Neutrophil (primary cell): ENCODE measurements at regions not wholly inside any gene's neighbourhood (a gene's known extent, or its start where the extent isn't known, plus 50 kb on each side); places are given as distances from the start of the nearest gene placed in this dataset.

Experiments used
- H3K27ac ChIP-seq: fragments of 200-600 bp; sonication (generic); 2 replicates; pipeline ENCODE4 v1.5.1; 2016; ENCODE audit warnings: mild to moderate bottlenecking, moderate library complexity
- H3K27me3 ChIP-seq: fragments of 200-600 bp; sonication (generic); 2 replicates; pipeline ENCODE4 v1.6.0; 2016; ENCODE audit warnings: mild to moderate bottlenecking
- H3K36me3 ChIP-seq: fragments of 200-600 bp; sonication (generic); 2 replicates; pipeline ENCODE4 v1.5.1; 2017
- H3K4me1 ChIP-seq, 2 experiments: fragments of 200-600 bp in 1 of 2; sonication (generic) in 1 of 2; 1 replicate in 1 of 2; 2 replicates in 1 of 2; pipeline versions ENCODE4 v1.5.1 to v1.6.1; 2013 to 2016; ENCODE audit warnings: low read depth in 1 of 2, low read length in 1 of 2, mild to moderate bottlenecking in 1 of 2, moderate library complexity in 1 of 2; ENCODE audit not compliant: control insufficient read depth in 1 of 2, insufficient read depth in 1 of 2
- H3K4me3 ChIP-seq, 2 experiments: fragments of 200-600 bp in 1 of 2; sonication (generic) in 1 of 2; 1 replicate in 1 of 2; 2 replicates in 1 of 2; pipeline ENCODE4 v1.5.1; 2013 to 2016; ENCODE audit warnings: low read depth in 1 of 2, low read length in 1 of 2, mild to moderate bottlenecking in 1 of 2, moderate library complexity in 1 of 2
- H3K9me3 ChIP-seq: fragments of 200-600 bp; sonication (generic); 2 replicates; pipeline ENCODE4 v1.5.1; 2016
- CTCF ChIP-seq: fragments of 200-600 bp; sonication (generic); IDR thresholded peaks from 2 replicates; pipeline ENCODE4 v1.5.1; 2016; ENCODE audit warnings: antibody characterized with exemption

GRCh38 chr3:88611826-88612326 lies 462.1 kb downstream of the C3orf38 start:
- H3K9me3 ChIP-seq, result no peaks in the 10 kb centered on the region
- H3K4me3 ChIP-seq, result no peak overlapping the region
- no peaks in the 10 kb centered on the region for H3K36me3 ChIP-seq
- H3K27ac ChIP-seq, result no peak overlapping the region
- no peaks in the 10 kb centered on the region for H3K27me3 ChIP-seq
- TF ChIP-seq CTCF, result no peak
- H3K4me1 ChIP-seq, result no peaks in the 10 kb centered on the region

- H3K27me3 ChIP-seq, result no peaks in the 10 kb centered on the region
- no peaks in the 10 kb centered on the region for H3K36me3 ChIP-seq
- H3K4me1 ChIP-seq, result no peaks in the 10 kb centered on the region
- no peak overlapping the region for H3K27ac ChIP-seq
- no peak overlapping the region for H3K4me3 ChIP-seq
- TF ChIP-seq CTCF, result no peak
- H3K9me3 ChIP-seq, result no peaks in the 10 kb centered on the region
These were observed 466.7 kb downstream of the C3orf38 start for GRCh38 chr3:88616413-88616812.

GRCh38 chr3:88617283-88617682 lies 467.5 kb downstream of the C3orf38 start:
- no peak for TF ChIP-seq CTCF
- Histone ChIP-seq H3K4me1 (no peaks in the 10 kb centered on the region), H3K9me3 (no peaks in the 10 kb centered on the region), H3K36me3 (no peaks in the 10 kb centered on the region), H3K27ac (no peak overlapping the region), H3K4me3 (no peak overlapping the region), H3K27me3 (no peaks in the 10 kb centered on the region)

GRCh38 chr3:88618021-88618645 lies 468.4 kb downstream of the C3orf38 start:
- H3K27ac ChIP-seq, result no peak overlapping the region
- H3K4me3 ChIP-seq, result no peak overlapping the region
- H3K36me3 ChIP-seq, result no peaks in the 10 kb centered on the region
- TF ChIP-seq CTCF, result no peak
- no peaks in the 10 kb centered on the region for H3K27me3 ChIP-seq
- no peaks in the 10 kb centered on the region for H3K4me1 ChIP-seq
- no peaks in the 10 kb centered on the region for H3K9me3 ChIP-seq

GRCh38 chr3:88621586-88621985 lies 471.8 kb downstream of the C3orf38 start:
- Histone ChIP-seq H3K27me3 (no peaks in the 10 kb centered on the region), H3K4me3 (no peak overlapping the region)

More at GRCh38 chr3:88621586-88621985, 471.8 kb downstream of the C3orf38 start:
- TF ChIP-seq CTCF, result no peak
- Histone ChIP-seq H3K27ac (no peak overlapping the region), H3K9me3 (no peaks in the 10 kb centered on the region), H3K4me1 (no peaks in the 10 kb centered on the region), H3K36me3 (no peaks in the 10 kb centered on the region)
